Urothelium cell line (cell line): ENCODE measurements at regions not wholly inside any gene's neighbourhood (a gene's known extent, or its start where the extent isn't known, plus 50 kb on each side); places are given as distances from the start of the nearest gene placed in this dataset.
"Not testable (repeated sequence)": the region's sequence is repeated elsewhere in the genome, so short reads cannot be mapped to it uniquely, and the experiment has no call there.

ENCODE experiments used
- DNase-seq: peaks from one replicate; pipeline ENCODE4 v3.0.0; 2011; ENCODE audit warnings: low spot score, mixed read lengths
- FAIRE-seq: peaks from 2 replicates; lab custom pipeline; 2011; peaks lifted over from hg19 to GRCh38; lab: Jason Lieb, UNC

GRCh38 chr5:106307265-106307664, 1363.5 kb downstream of the EFNA5 start:
- peak; percentile 27 for FAIRE-seq

GRCh38 chr5:106306313-106307028, 1364.3 kb downstream of the EFNA5 start:
- no peak for DNase-seq
- FAIRE-seq: no peak

More at GRCh38 chr5:106307265-106307664, 1363.5 kb downstream of the EFNA5 start:
- DNase-seq: no peak

- FAIRE-seq (no peak), DNase-seq (no peak)
Measured at GRCh38 chr5:106303911-106304310, 1366.8 kb downstream of the EFNA5 start.

- no peak for FAIRE-seq
- no peak for DNase-seq
Measured at GRCh38 chr5:106292654-106293053, 1378.1 kb downstream of the EFNA5 start.

GRCh38 chr5:106290841-106291240, 1379.9 kb downstream of the EFNA5 start:
- no peak for DNase-seq

GRCh38 chr5:106288979-106289378, 1381.8 kb downstream of the EFNA5 start:
- no peak for FAIRE-seq
- DNase-seq: no peak

More at GRCh38 chr5:106290841-106291240, 1379.9 kb downstream of the EFNA5 start:
- FAIRE-seq: no peak

GRCh38 chr5:106277540-106278096, 1393.1 kb downstream of the EFNA5 start:
- no peak for FAIRE-seq
- DNase-seq: no peak

- FAIRE-seq (no peak), DNase-seq (peak; percentile 6)
Measured at GRCh38 chr5:106269252-106269843, 1401.4 kb downstream of the EFNA5 start.

GRCh38 chr5:106267256-106267655, 1403.5 kb downstream of the EFNA5 start:
- DNase-seq: no peak
- FAIRE-seq: no peak

GRCh38 chr5:106262395-106262794, 1408.3 kb downstream of the EFNA5 start:
- no peak for FAIRE-seq
- no peak for DNase-seq

GRCh38 chr5:106259431-106260090, 1411.2 kb downstream of the EFNA5 start:
- not testable (repeated sequence) for FAIRE-seq, DNase-seq

GRCh38 chr5:106258591-106259125, 1412.1 kb downstream of the EFNA5 start:
- DNase-seq (peak; percentile 37), FAIRE-seq (no peak)

- FAIRE-seq (no peak), DNase-seq (no peak)
Measured at GRCh38 chr5:106254784-106255183, 1416.0 kb downstream of the EFNA5 start.

GRCh38 chr5:106246044-106246745, 1424.5 kb downstream of the EFNA5 start:
- DNase-seq, FAIRE-seq: not testable (repeated sequence)

GRCh38 chr5:106241409-106241808, 1429.3 kb downstream of the EFNA5 start:
- no peak for DNase-seq

GRCh38 chr5:106205916-106206571, 1464.7 kb downstream of the EFNA5 start:
- no peak for FAIRE-seq
- no peak for DNase-seq

More at GRCh38 chr5:106241409-106241808, 1429.3 kb downstream of the EFNA5 start:
- no peak for FAIRE-seq

GRCh38 chr5:106202035-106202434, 1468.7 kb downstream of the EFNA5 start:
- DNase-seq: no peak
- no peak for FAIRE-seq

- DNase-seq (no peak), FAIRE-seq (no peak)
Measured at GRCh38 chr5:106200971-106201370, 1469.8 kb downstream of the EFNA5 start.

- FAIRE-seq (no peak), DNase-seq (no peak)
Measured at GRCh38 chr5:106195679-106196474, 1474.9 kb downstream of the EFNA5 start.
